ENCODE measurements at regions not wholly inside any gene's neighbourhood (a gene's known extent, or its start where the extent isn't known, plus 50 kb on each side); places are given as distances from the start of the nearest gene placed in this dataset.

GRCh38 chr2:149747456-149747855, 159.9 kb upstream of the MMADHC start:
- Histone ChIP-seq H3K4me1 (no peaks in the 10 kb centered on the region), H3K36me3 (no peaks in the 10 kb centered on the region), H3K27ac (no peak overlapping the region), H3K27me3 (replicated peaks in 1 of 7) (no peaks in the 10 kb centered on the region), H3K9me3 (no peaks in the 10 kb centered on the region), H3K4me3 (no peak overlapping the region)
- TF ChIP-seq POLR2AphosphoS5 (IDR thresholded peaks at IDR 0.05): no peak
- TF ChIP-seq POLR2A (IDR thresholded peaks at IDR 0.05): no peak
- no peak for TF ChIP-seq CTCF (IDR thresholded peaks at IDR 0.05 in 8 of 11, conservative IDR thresholded peaks at IDR 0.05 in 3 of 11)
- DNase-seq: no peak
- 53 to 76% (median 63%) methylated on average over 1 of the region's 1 CpG for WGBS, 5 donors
- intact Hi-C loops (cut with DNase I; ENCODE audit: low total_unique reads): no loop called here

GRCh38 chr2:149745396-149746230, 158.0 kb upstream of the MMADHC start:
- WGBS, 5 donors: 67 to 74% (median 73%) methylated on average over 9 of the region's 9 CpGs
- no peaks in the 10 kb centered on the region for H3K9me3 ChIP-seq
- H3K4me1 ChIP-seq: no peaks in the 10 kb centered on the region
- TF ChIP-seq POLR2AphosphoS5 (IDR thresholded peaks at IDR 0.05) (no peak), POLR2A (IDR thresholded peaks at IDR 0.05) (no peak), CTCF (IDR thresholded peaks at IDR 0.05 in 8 of 11, conservative IDR thresholded peaks at IDR 0.05 in 3 of 11) (no peak)
- DNase-seq: no peak
- no peak overlapping the region for H3K4me3 ChIP-seq
- no peaks in the 10 kb centered on the region for H3K36me3 ChIP-seq
- intact Hi-C loops (cut with DNase I; ENCODE audit: low total_unique reads): no loop called here
- no peaks in the 10 kb centered on the region for H3K27me3 ChIP-seq (replicated peaks in 1 of 7)
- H3K27ac ChIP-seq: peak overlapping the region in 1 of 8 donors; percentile 2

DNA sequence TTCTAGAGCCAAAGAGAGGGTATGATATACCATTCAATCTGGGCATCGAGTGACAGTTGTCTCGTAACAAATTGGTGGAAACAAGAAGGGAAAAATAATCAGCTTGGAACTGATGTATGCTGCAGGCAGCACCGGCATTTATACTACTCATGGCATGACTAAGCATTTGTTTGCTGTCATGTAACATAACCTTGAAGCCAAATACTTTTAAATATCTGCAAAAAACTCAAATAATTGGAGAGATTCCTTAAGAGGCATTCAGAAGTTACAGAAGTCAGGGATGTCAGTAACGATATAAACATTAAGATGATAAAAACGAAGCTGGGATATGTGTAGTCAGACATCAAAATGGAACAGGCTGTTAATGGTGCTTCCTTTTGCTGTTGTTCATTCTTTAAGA, 157.3 kb upstream of the MMADHC start:
- no peaks in the 10 kb centered on the region for H3K36me3 ChIP-seq
- DNase-seq: no peak
- intact Hi-C loops (cut with DNase I; ENCODE audit: low total_unique reads): no loop called here
- H3K9me3 ChIP-seq: no peaks in the 10 kb centered on the region
- no peaks in the 10 kb centered on the region for H3K4me1 ChIP-seq
- 49 to 76% (median 64%) methylated on average over 5 of the region's 5 CpGs for WGBS, 5 donors
- H3K4me3 ChIP-seq: no peak overlapping the region
- TF ChIP-seq POLR2A (IDR thresholded peaks at IDR 0.05): no peak
- TF ChIP-seq CTCF (IDR thresholded peaks at IDR 0.05 in 8 of 11, conservative IDR thresholded peaks at IDR 0.05 in 3 of 11): no peak
- TF ChIP-seq POLR2AphosphoS5 (IDR thresholded peaks at IDR 0.05): no peak
- no peaks in the 10 kb centered on the region for H3K27me3 ChIP-seq (replicated peaks in 1 of 7)
- peak overlapping the region in 1 of 8 donors; percentile 2 for H3K27ac ChIP-seq

DNA sequence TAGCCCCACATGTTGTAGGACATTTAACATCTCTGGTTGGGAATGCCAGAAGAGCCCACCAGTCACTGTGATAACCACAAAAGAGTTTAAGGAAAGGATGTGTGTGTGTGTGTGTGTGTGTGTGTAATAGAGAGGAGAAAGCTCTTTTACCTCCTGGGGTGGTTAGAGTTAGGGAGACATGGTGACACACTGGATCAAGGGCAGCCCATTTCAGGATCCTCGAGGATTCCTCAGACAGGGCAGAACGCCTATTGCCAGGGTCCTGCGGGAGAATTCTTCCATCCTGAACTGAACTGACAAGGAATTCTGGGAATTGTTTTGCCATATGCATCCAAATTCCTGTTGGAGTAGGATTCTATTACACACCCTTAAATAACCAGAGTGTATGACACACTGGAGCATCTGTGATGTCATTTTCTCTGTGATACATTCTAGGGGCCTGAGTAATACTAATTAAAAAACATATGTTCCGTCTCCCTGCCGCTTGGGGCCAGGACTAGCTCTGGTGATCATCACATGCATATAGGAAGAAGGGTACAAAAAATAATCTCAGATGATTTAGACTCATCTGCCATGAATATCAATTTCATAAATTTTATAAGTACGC, 156.4 kb upstream of the MMADHC start:
- intact Hi-C loops (cut with DNase I; ENCODE audit: low total_unique reads): no loop called here
- Histone ChIP-seq H3K9me3 (no peaks in the 10 kb centered on the region), H3K4me3 (no peak overlapping the region), H3K27me3 (replicated peaks in 1 of 7) (no peaks in the 10 kb centered on the region), H3K27ac (no peak overlapping the region), H3K36me3 (no peaks in the 10 kb centered on the region), H3K4me1 (no peaks in the 10 kb centered on the region)
- 83 to 95% (median 91%) methylated on average over 6 of the region's 6 CpGs for WGBS, 5 donors
- DNase-seq: no peak
- TF ChIP-seq POLR2AphosphoS5 (IDR thresholded peaks at IDR 0.05) (no peak), CTCF (IDR thresholded peaks at IDR 0.05 in 8 of 11, conservative IDR thresholded peaks at IDR 0.05 in 3 of 11) (no peak), POLR2A (IDR thresholded peaks at IDR 0.05) (no peak)

Measured in spleen (tissue), 11 donors.